ENCODE measurements at regions not wholly inside any gene's neighbourhood (a gene's known extent, or its start where the extent isn't known, plus 50 kb on each side); places are given as distances from the start of the nearest gene placed in this dataset.

GRCh38 chr7:155198196-155198892 lies 99.3 kb upstream of the INSIG1 start:
- Histone ChIP-seq H2AFZ (ENCODE audit: low read depth) (no peak overlapping the region), H3K36me3 (ENCODE audit: insufficient read depth) (no peaks in the 10 kb centered on the region), H3K27ac (no peak overlapping the region), H4K20me1 (ENCODE audit: insufficient read depth) (no peaks in the 10 kb centered on the region), H3K27me3 (ENCODE audit: insufficient read depth, low read depth) (no peaks in the 10 kb centered on the region), H3K4me2 (no peak overlapping the region), H3K4me3 (IDR thresholded peaks at IDR 0.05; ENCODE audit: insufficient read depth, low read depth, low read length) (no peak overlapping the region), H3K4me1 (ENCODE audit: low read depth, poor library complexity, severe bottlenecking) (no peaks in the 10 kb centered on the region), H3K79me2 (ENCODE audit: insufficient read depth, low read depth) (no peaks in the 10 kb centered on the region), H3K9ac (no peak overlapping the region)
- TF ChIP-seq CTCF (conservative IDR thresholded peaks at IDR 0.05; ENCODE audit: low read depth, low read length): no peak

GRCh38 chr7:155198901-155199845 lies 98.5 kb upstream of the INSIG1 start:
- H3K27me3 ChIP-seq (ENCODE audit: insufficient read depth, low read depth): no peaks in the 10 kb centered on the region
- H3K4me3 ChIP-seq (IDR thresholded peaks at IDR 0.05; ENCODE audit: insufficient read depth, low read depth, low read length): no peak overlapping the region
- H3K79me2 ChIP-seq (ENCODE audit: insufficient read depth, low read depth): no peaks in the 10 kb centered on the region
- H3K27ac ChIP-seq: no peak overlapping the region
- H3K36me3 ChIP-seq (ENCODE audit: insufficient read depth): no peaks in the 10 kb centered on the region
- no peaks in the 10 kb centered on the region for H4K20me1 ChIP-seq (ENCODE audit: insufficient read depth)
- no peak overlapping the region for H2AFZ ChIP-seq (ENCODE audit: low read depth)
- H3K9ac ChIP-seq: no peak overlapping the region
- no peak overlapping the region for H3K4me2 ChIP-seq
- H3K4me1 ChIP-seq (ENCODE audit: low read depth, poor library complexity, severe bottlenecking): no peaks in the 10 kb centered on the region
- TF ChIP-seq CTCF (conservative IDR thresholded peaks at IDR 0.05; ENCODE audit: low read depth, low read length): no peak

GRCh38 chr7:155201325-155202087 lies 96.2 kb upstream of the INSIG1 start:
- no peak for TF ChIP-seq CTCF (conservative IDR thresholded peaks at IDR 0.05; ENCODE audit: low read depth, low read length)
- Histone ChIP-seq H3K79me2 (ENCODE audit: insufficient read depth, low read depth) (no peaks in the 10 kb centered on the region), H3K4me1 (ENCODE audit: low read depth, poor library complexity, severe bottlenecking) (peaks cover 18% of the 10 kb centered on the region), H2AFZ (ENCODE audit: low read depth) (no peak overlapping the region), H3K27ac (no peak overlapping the region), H3K4me2 (no peak overlapping the region), H3K4me3 (IDR thresholded peaks at IDR 0.05; ENCODE audit: insufficient read depth, low read depth, low read length) (no peak overlapping the region), H3K36me3 (ENCODE audit: insufficient read depth) (no peaks in the 10 kb centered on the region), H4K20me1 (ENCODE audit: insufficient read depth) (no peaks in the 10 kb centered on the region), H3K27me3 (ENCODE audit: insufficient read depth, low read depth) (no peaks in the 10 kb centered on the region), H3K9ac (no peak overlapping the region)

GRCh38 chr7:155202106-155202871 lies 95.4 kb upstream of the INSIG1 start:
- no peak overlapping the region for H2AFZ ChIP-seq (ENCODE audit: low read depth)
- no peak for TF ChIP-seq CTCF (conservative IDR thresholded peaks at IDR 0.05; ENCODE audit: low read depth, low read length)
- no peaks in the 10 kb centered on the region for H3K79me2 ChIP-seq (ENCODE audit: insufficient read depth, low read depth)
- H3K4me2 ChIP-seq: no peak overlapping the region
- peaks cover 25% of the 10 kb centered on the region for H3K4me1 ChIP-seq (ENCODE audit: low read depth, poor library complexity, severe bottlenecking)
- H3K9ac ChIP-seq: no peak overlapping the region
- no peaks in the 10 kb centered on the region for H4K20me1 ChIP-seq (ENCODE audit: insufficient read depth)
- no peak overlapping the region for H3K27ac ChIP-seq
- H3K36me3 ChIP-seq (ENCODE audit: insufficient read depth): no peaks in the 10 kb centered on the region
- H3K27me3 ChIP-seq (ENCODE audit: insufficient read depth, low read depth): no peaks in the 10 kb centered on the region
- H3K4me3 ChIP-seq (IDR thresholded peaks at IDR 0.05; ENCODE audit: insufficient read depth, low read depth, low read length): no peak overlapping the region

Data from KMS-11 (cell line).